H9 (cell line): ENCODE measurements at regions not wholly inside any gene's neighbourhood (a gene's known extent, or its start where the extent isn't known, plus 50 kb on each side); places are given as distances from the start of the nearest gene placed in this dataset.
A peak's percentile ranks its signal among the peaks of the same experiment; 100 is the strongest.

Experiments
- DNase-seq: peaks from one replicate; pipeline ENCODE4 v3.0.0-alpha.2; 2017
- H2AFZ ChIP-seq: one replicate; pipeline ENCODE4 v1.6.1; 2013; ENCODE audit warnings: mild to moderate bottlenecking, low read length, control low read depth, moderate library complexity
- H2AK5ac ChIP-seq: 2 replicates; pipeline ENCODE4 v1.6.1; 2013; ENCODE audit warnings: low read length, control low read depth, mixed read lengths; ENCODE audit not compliant: insufficient read length
- H2BK120ac ChIP-seq: one replicate; pipeline ENCODE4 v1.6.1; 2013; ENCODE audit warnings: low read depth, mild to moderate bottlenecking, low read length, control low read depth, inconsistent platforms; ENCODE audit not compliant: poor library complexity, severe bottlenecking
- H2BK12ac ChIP-seq: 2 replicates; pipeline ENCODE4 v1.6.1; 2013; ENCODE audit warnings: low read length, control low read depth, mixed read lengths, low read depth; ENCODE audit not compliant: insufficient read length
- H2BK15ac ChIP-seq: 2 replicates; pipeline ENCODE4 v1.6.1; 2013; ENCODE audit warnings: low read depth, low read length, control low read depth
- H2BK20ac ChIP-seq: one replicate; pipeline ENCODE4 v1.6.1; 2013; ENCODE audit warnings: low read depth, mild to moderate bottlenecking, low read length, control low read depth, inconsistent platforms; ENCODE audit not compliant: poor library complexity, severe bottlenecking
- H2BK5ac ChIP-seq: 2 replicates; pipeline ENCODE4 v1.6.1; 2013; ENCODE audit warnings: low read length, control low read depth, mixed read lengths; ENCODE audit not compliant: insufficient read length
- H3K14ac ChIP-seq: 2 replicates; pipeline ENCODE4 v1.6.1; 2013; ENCODE audit warnings: low read length, control low read depth; ENCODE audit not compliant: insufficient read depth
- H3K18ac ChIP-seq: 2 replicates; pipeline ENCODE4 v1.6.1; 2013; ENCODE audit warnings: low read depth, mild to moderate bottlenecking, mixed read lengths, low read length, control low read depth; ENCODE audit not compliant: insufficient read length
- H3K23ac ChIP-seq: 2 replicates; pipeline ENCODE4 v1.6.1; 2013; ENCODE audit warnings: low read length, control low read depth, mixed read lengths, low read depth; ENCODE audit not compliant: insufficient read length
- H3K23me2 ChIP-seq: 2 replicates; pipeline ENCODE4 v1.6.1; 2013; ENCODE audit warnings: low read depth, mild to moderate bottlenecking, mixed read lengths, low read length, control low read depth; ENCODE audit not compliant: insufficient read length, poor library complexity, severe bottlenecking
- H3K27ac ChIP-seq: 2 replicates; pipeline ENCODE4 v1.5.1; 2013; ENCODE audit warnings: low read length, control low read depth, mixed read lengths, low read depth; ENCODE audit not compliant: insufficient read length
- H3K27me3 ChIP-seq: 2 replicates; pipeline ENCODE4 v1.6.1; 2013; ENCODE audit warnings: low read length, control low read depth, inconsistent platforms; ENCODE audit not compliant: insufficient read depth
- H3K4ac ChIP-seq: 2 replicates; pipeline ENCODE4 v1.6.1; 2013; ENCODE audit warnings: low read depth, mild to moderate bottlenecking, control low read depth, inconsistent platforms, low read length, moderate library complexity
- H3K4me1 ChIP-seq: 2 replicates; pipeline ENCODE4 v1.6.1; 2013; ENCODE audit warnings: low read length, control low read depth, inconsistent platforms; ENCODE audit not compliant: insufficient read depth
- H3K4me2 ChIP-seq: 2 replicates; pipeline ENCODE4 v1.6.1; 2013; ENCODE audit warnings: low read length, control low read depth, mixed read lengths; ENCODE audit not compliant: insufficient read length, insufficient read depth
- H3K56ac ChIP-seq: 2 replicates; pipeline ENCODE4 v1.6.1; 2013; ENCODE audit warnings: low read depth, mild to moderate bottlenecking, mixed read lengths, low read length, control low read depth; ENCODE audit not compliant: insufficient read length
- H3K79me1 ChIP-seq: 2 replicates; pipeline ENCODE4 v1.6.1; 2013; ENCODE audit warnings: low read depth, mild to moderate bottlenecking, moderate library complexity, low read length, control low read depth, inconsistent platforms; ENCODE audit not compliant: insufficient read depth, poor library complexity, severe bottlenecking
- H3K79me2 ChIP-seq: 2 replicates; pipeline ENCODE4 v1.6.1; 2013; ENCODE audit warnings: low read length, control low read depth, inconsistent platforms; ENCODE audit not compliant: insufficient read depth
- H3K9ac ChIP-seq: 2 replicates; pipeline ENCODE4 v1.6.1; 2013; ENCODE audit warnings: low read length, control low read depth, mixed read lengths; ENCODE audit not compliant: insufficient read length; ENCODE audit errors: extremely low read depth
- H3K9me3 ChIP-seq: one replicate; pipeline ENCODE4 v1.6.1; 2013; ENCODE audit warnings: low read depth, low read length, inconsistent platforms; ENCODE audit not compliant: control insufficient read depth
- H3T11ph ChIP-seq: one replicate; pipeline ENCODE4 v1.6.1; 2013; ENCODE audit warnings: mild to moderate bottlenecking, low read length, control low read depth, inconsistent platforms
- H4K20me1 ChIP-seq: one replicate; pipeline ENCODE4 v1.6.1; 2013; ENCODE audit not compliant: control insufficient read depth, insufficient read length, insufficient read depth
- H4K5ac ChIP-seq: 2 replicates; pipeline ENCODE4 v1.6.1; 2013; ENCODE audit warnings: low read depth, mild to moderate bottlenecking, mixed read lengths, low read length, control low read depth; ENCODE audit not compliant: insufficient read length
- H4K8ac ChIP-seq: replicated peaks from 2 replicates; pipeline ENCODE4 v1.6.1; 2013; ENCODE audit warnings: low read length, control low read depth, mixed read lengths, low read depth; ENCODE audit not compliant: insufficient read length
- H4K91ac ChIP-seq: 2 replicates; pipeline ENCODE4 v1.6.1; 2013; ENCODE audit warnings: low read depth, mild to moderate bottlenecking, moderate library complexity, mixed read lengths, low read length, control low read depth; ENCODE audit not compliant: insufficient read length
- H3K27ac Mint-ChIP-seq, 3 experiments: 2 replicates in 2 of 3; 3 replicates in 1 of 3; pipeline ENCODE4 v1.8.0; 2020 to 2021; ENCODE audit warnings: mixed read lengths in 3 of 3, mild to moderate bottlenecking in 1 of 3, moderate library complexity in 1 of 3
- H3K27me3 Mint-ChIP-seq: 2 replicates; pipeline ENCODE4 v1.8.0; 2021; ENCODE audit warnings: low read depth, mild to moderate bottlenecking, moderate library complexity, mixed read lengths
- H3K36me3 Mint-ChIP-seq, 3 experiments: 2 replicates in 2 of 3; 3 replicates in 1 of 3; pipeline ENCODE4 v1.8.0; 2020 to 2021; ENCODE audit warnings: low read depth in 3 of 3, mixed read lengths in 3 of 3; ENCODE audit not compliant: insufficient read depth in 1 of 3
- H3K4me1 Mint-ChIP-seq, 2 experiments: 2 replicates each; pipeline ENCODE4 v1.8.0; 2020; ENCODE audit warnings: mixed read lengths in 2 of 2
- H3K4me3 Mint-ChIP-seq, 2 experiments: 2 replicates in 1 of 2; 3 replicates in 1 of 2; pipeline ENCODE4 v1.8.0; 2020 to 2021; ENCODE audit warnings: mild to moderate bottlenecking in 2 of 2, mixed read lengths in 2 of 2, moderate library complexity in 1 of 2
- H3K9me3 Mint-ChIP-seq, 2 experiments: 2 replicates in 1 of 2; 3 replicates in 1 of 2; pipeline ENCODE4 v1.8.0; 2020; ENCODE audit warnings: mild to moderate bottlenecking in 2 of 2, mixed read lengths in 2 of 2, moderate library complexity in 1 of 2
- WGBS: extraction: QIAGEN DNeasy Blood & Tissue Kit; methylation state at CpG from one replicate; pipeline ENCODE4 v1.1.7; 2013; ENCODE audit warnings: missing lambda C conversion rate, low lambda C conversion rate, mixed read lengths; ENCODE audit not compliant: insufficient read length; ENCODE audit errors: extremely low coverage; 5-methylcytosine and 5-hydroxymethylcytosine counted together
- TF ChIP-seq, protein P1 (sequence below): fragments of 200-600 bp; sonication (generic); conservative IDR thresholded peaks from 3 replicates; pipeline ENCODE4 v1.8.0; 2021; ENCODE audit warnings: antibody characterized with exemption, mild to moderate bottlenecking

DNA sequence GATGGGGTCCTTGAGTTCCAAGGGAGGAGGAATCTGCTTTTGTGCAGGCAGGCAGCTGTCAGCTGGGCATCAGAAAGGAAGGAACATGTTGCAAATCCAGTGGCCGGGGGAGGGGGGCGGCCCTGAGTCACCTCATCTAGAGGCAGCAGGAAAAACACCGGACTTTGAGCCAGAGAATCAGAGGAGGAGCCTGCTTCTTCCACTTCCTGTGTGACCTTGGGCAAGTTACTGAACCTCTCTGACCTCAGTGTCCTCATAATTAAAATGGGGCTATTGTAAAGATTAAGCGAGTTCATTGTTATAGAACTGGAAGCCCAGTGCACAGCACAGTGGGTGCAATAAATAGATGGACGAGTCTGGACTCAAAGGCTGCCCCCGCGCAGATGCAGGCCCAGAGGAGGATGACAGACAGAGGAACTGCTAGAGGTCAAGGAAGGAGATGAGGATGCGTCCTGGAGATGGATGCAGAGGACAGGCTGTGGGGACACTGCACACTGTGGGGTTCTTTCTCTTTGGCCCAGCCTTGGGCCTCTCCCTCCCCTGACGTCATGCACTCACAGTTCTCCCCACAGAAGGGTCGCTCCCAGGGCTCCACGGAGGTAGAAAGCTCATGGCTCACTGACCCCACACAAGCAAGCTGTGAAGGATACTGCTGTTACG, 714.3 kb downstream of the MATN1 start:
- Mint-ChIP-seq H3K4me3 (no peak overlapping the region; a peak in 1 of 5 replicates), H3K36me3 (peaks cover 0 to 10% (median 0%) of the 10 kb centered on the region in 3 experiments; a peak in 4 of 7 replicates), H3K27me3 (peaks cover 2% of the 10 kb centered on the region), H3K4me1 (peaks cover 22 to 25% of the 10 kb centered on the region in 2 experiments), H3K27ac (peak overlapping the region in 1 of 3 experiments; percentile 68; a peak in 1 of 7 replicates), H3K9me3 (peaks cover 10 to 11% of the 10 kb centered on the region in 2 experiments)
- H3K27ac ChIP-seq: no peak overlapping the region
- no peak overlapping the region for H3K14ac ChIP-seq
- no peaks in the 10 kb centered on the region for H3K79me2 ChIP-seq
- H3K4ac ChIP-seq: no peak overlapping the region
- H2BK15ac ChIP-seq: no peak overlapping the region
- no peak overlapping the region for H4K5ac ChIP-seq
- no peaks in the 10 kb centered on the region for H3K79me1 ChIP-seq
- no peak overlapping the region for H2AK5ac ChIP-seq
- no peaks in the 10 kb centered on the region for H3K23me2 ChIP-seq
- H3K18ac ChIP-seq: no peak overlapping the region
- no peaks in the 10 kb centered on the region for H3K27me3 ChIP-seq
- H3T11ph ChIP-seq: no peak overlapping the region
- H3K23ac ChIP-seq: no peak overlapping the region
- H2BK20ac ChIP-seq: no peak overlapping the region
- peak; percentile 47 for DNase-seq
- no peaks in the 10 kb centered on the region; the same call in 1 of the 2 replicates for H3K4me1 ChIP-seq
- no peak overlapping the region for H3K9ac ChIP-seq
- H3K4me2 ChIP-seq: no peak overlapping the region
- WGBS: no CpG with 5 or more reads among the region's 12 CpGs
- no peak overlapping the region for H2BK5ac ChIP-seq
- H4K20me1 ChIP-seq: no peaks in the 10 kb centered on the region
- no peak overlapping the region for H3K56ac ChIP-seq
- H2AFZ ChIP-seq: no peak overlapping the region
- TF ChIP-seq, protein P1, sequence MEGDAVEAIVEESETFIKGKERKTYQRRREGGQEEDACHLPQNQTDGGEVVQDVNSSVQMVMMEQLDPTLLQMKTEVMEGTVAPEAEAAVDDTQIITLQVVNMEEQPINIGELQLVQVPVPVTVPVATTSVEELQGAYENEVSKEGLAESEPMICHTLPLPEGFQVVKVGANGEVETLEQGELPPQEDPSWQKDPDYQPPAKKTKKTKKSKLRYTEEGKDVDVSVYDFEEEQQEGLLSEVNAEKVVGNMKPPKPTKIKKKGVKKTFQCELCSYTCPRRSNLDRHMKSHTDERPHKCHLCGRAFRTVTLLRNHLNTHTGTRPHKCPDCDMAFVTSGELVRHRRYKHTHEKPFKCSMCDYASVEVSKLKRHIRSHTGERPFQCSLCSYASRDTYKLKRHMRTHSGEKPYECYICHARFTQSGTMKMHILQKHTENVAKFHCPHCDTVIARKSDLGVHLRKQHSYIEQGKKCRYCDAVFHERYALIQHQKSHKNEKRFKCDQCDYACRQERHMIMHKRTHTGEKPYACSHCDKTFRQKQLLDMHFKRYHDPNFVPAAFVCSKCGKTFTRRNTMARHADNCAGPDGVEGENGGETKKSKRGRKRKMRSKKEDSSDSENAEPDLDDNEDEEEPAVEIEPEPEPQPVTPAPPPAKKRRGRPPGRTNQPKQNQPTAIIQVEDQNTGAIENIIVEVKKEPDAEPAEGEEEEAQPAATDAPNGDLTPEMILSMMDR: no peak
- H3K9me3 ChIP-seq: no peaks in the 10 kb centered on the region
- H4K8ac ChIP-seq: no peak overlapping the region
- no peak overlapping the region for H2BK120ac ChIP-seq
- no peak overlapping the region for H4K91ac ChIP-seq
- no peak overlapping the region for H2BK12ac ChIP-seq
